CD14-positive monocyte (primary cell): ENCODE measurements at regions not wholly inside any gene's neighbourhood (a gene's known extent, or its start where the extent isn't known, plus 50 kb on each side); places are given as distances from the start of the nearest gene placed in this dataset.

ENCODE experiments used
- DNase-seq, 3 donors: peaks; one replicate each; pipeline ENCODE4 v3.0.0-alpha.2; 2011 to 2022
- H2AFZ ChIP-seq: 2 replicates; pipeline ENCODE4 v1.6.0; 2012; ENCODE audit warnings: mild to moderate bottlenecking, low read depth, low read length, inconsistent platforms; ENCODE audit not compliant: insufficient read depth, poor library complexity, severe bottlenecking
- H3K27ac ChIP-seq, 2 donors: 1 replicate in 1 of 2; 2 replicates in 1 of 2; pipeline ENCODE4 v1.5.1; 2012 to 2013; ENCODE audit warnings: low read length in 2 of 2, control low read depth in 1 of 2, inconsistent platforms in 1 of 2, low read depth in 1 of 2, mild to moderate bottlenecking in 1 of 2
- H3K27me3 ChIP-seq, 2 donors: one replicate each; pipeline versions ENCODE4 v1.6.0 to v1.6.1; 2011 to 2013; ENCODE audit warnings: low read length in 2 of 2; ENCODE audit not compliant: control insufficient read depth in 2 of 2, insufficient read depth in 2 of 2
- H3K36me3 ChIP-seq, 2 donors: replicated peaks in 1 of 2; 1 replicate in 1 of 2; 2 replicates in 1 of 2; pipeline versions ENCODE4 v1.5.1 to v1.6.1; 2012 to 2013; ENCODE audit warnings: low read length in 2 of 2, control low read depth in 1 of 2, inconsistent platforms in 1 of 2, mild to moderate bottlenecking in 1 of 2; ENCODE audit not compliant: insufficient read depth in 2 of 2, control insufficient read depth in 1 of 2
- H3K4me1 ChIP-seq, 2 donors: 1 replicate in 1 of 2; 2 replicates in 1 of 2; pipeline versions ENCODE4 v1.5.1 to v1.6.1; 2012 to 2013; ENCODE audit warnings: low read length in 2 of 2, control low read depth in 1 of 2, inconsistent platforms in 1 of 2, mild to moderate bottlenecking in 1 of 2, moderate library complexity in 1 of 2; ENCODE audit not compliant: insufficient read depth in 2 of 2, control insufficient read depth in 1 of 2
- H3K4me2 ChIP-seq: replicated peaks from 2 replicates; pipeline ENCODE3; 2012; ENCODE audit warnings: low read length, moderate library complexity, mild to moderate bottlenecking; ENCODE audit not compliant: poor library complexity, severe bottlenecking; ENCODE audit errors: extremely low read depth
- H3K4me3 ChIP-seq, 3 experiments: fragments of 200-600 bp in 1 of 3; sonication (generic) in 1 of 3; replicated peaks in 1 of 3; 1 replicate in 2 of 3; 2 replicates in 1 of 3; pipeline ENCODE4 v1.5.1; 2011 to 2013; ENCODE audit warnings: low read length in 3 of 3, mild to moderate bottlenecking in 3 of 3, control low read depth in 2 of 3, low read depth in 2 of 3, inconsistent platforms in 1 of 3, moderate library complexity in 1 of 3
- H3K79me2 ChIP-seq: 2 replicates; pipeline ENCODE4 v1.6.0; 2012; ENCODE audit warnings: mild to moderate bottlenecking, control low read depth, inconsistent platforms, low read length, moderate library complexity; ENCODE audit not compliant: insufficient read depth
- H3K9ac ChIP-seq: 2 replicates; pipeline ENCODE4 v1.6.0; 2017; ENCODE audit warnings: low read length, mild to moderate bottlenecking; ENCODE audit not compliant: insufficient read depth, poor library complexity, severe bottlenecking
- H3K9me3 ChIP-seq, 2 donors: replicated peaks in 1 of 2; 1 replicate in 1 of 2; 2 replicates in 1 of 2; pipeline versions ENCODE4 v1.5.1 to v1.6.1; 2012 to 2013; ENCODE audit warnings: low read length in 2 of 2, control low read depth in 1 of 2; ENCODE audit not compliant: control insufficient read depth in 1 of 2, insufficient read depth in 1 of 2
- H4K20me1 ChIP-seq: 2 replicates; pipeline ENCODE4 v1.6.0; 2012; ENCODE audit warnings: mild to moderate bottlenecking, low read length, control low read depth, moderate library complexity; ENCODE audit not compliant: insufficient read depth
- H3K27ac Mint-ChIP-seq, 7 donors: one replicate each; pipeline ENCODE4 v1.8.0; 2020; ENCODE audit warnings: mild to moderate bottlenecking in 7 of 7, mixed read lengths in 7 of 7, moderate library complexity in 6 of 7, inconsistent platforms in 2 of 7
- H3K27me3 Mint-ChIP-seq, 3 donors: one replicate each; pipeline ENCODE4 v1.8.0; 2021 to 2022; ENCODE audit warnings: low read depth in 3 of 3, mild to moderate bottlenecking in 3 of 3, mixed read lengths in 3 of 3, moderate library complexity in 3 of 3, inconsistent platforms in 1 of 3
- H3K36me3 Mint-ChIP-seq, 2 donors: one replicate each; pipeline ENCODE4 v1.8.0; 2020; ENCODE audit warnings: mixed read lengths in 2 of 2, inconsistent platforms in 1 of 2, mild to moderate bottlenecking in 1 of 2
- H3K4me1 Mint-ChIP-seq: one replicate; pipeline ENCODE4 v1.8.0; 2020; ENCODE audit warnings: mild to moderate bottlenecking, mixed read lengths
- H3K4me3 Mint-ChIP-seq, 2 donors: one replicate each; pipeline ENCODE4 v1.8.0; 2020; ENCODE audit warnings: mild to moderate bottlenecking in 2 of 2, mixed read lengths in 2 of 2, moderate library complexity in 1 of 2
- H3K9me3 Mint-ChIP-seq, 7 donors: one replicate each; pipeline ENCODE4 v1.8.0; 2020 to 2022; ENCODE audit warnings: mixed read lengths in 7 of 7, mild to moderate bottlenecking in 6 of 7, moderate library complexity in 6 of 7, inconsistent platforms in 2 of 7
- WGBS: methylation state at CpG from one replicate; pipeline ENCODE4 v1.1.5; 2013; ENCODE audit warnings: missing lambda C conversion rate; ENCODE audit not compliant: insufficient coverage; 5-methylcytosine and 5-hydroxymethylcytosine counted together
- intact Hi-C, 2 donors: fragments of 100-400 bp; cut with micrococcal nuclease; formaldehyde crosslinking; loops; one replicate each; pipeline versions ENCODE4 v1.15.0 to v1.15.1; 2023
- TF ChIP-seq, protein P1 (sequence below): fragments of 200-600 bp; IDR thresholded peaks from one replicate; pipeline ENCODE4 v1.8.0; 2022; ENCODE audit warnings: antibody characterized with exemption, mild to moderate bottlenecking

DNA sequence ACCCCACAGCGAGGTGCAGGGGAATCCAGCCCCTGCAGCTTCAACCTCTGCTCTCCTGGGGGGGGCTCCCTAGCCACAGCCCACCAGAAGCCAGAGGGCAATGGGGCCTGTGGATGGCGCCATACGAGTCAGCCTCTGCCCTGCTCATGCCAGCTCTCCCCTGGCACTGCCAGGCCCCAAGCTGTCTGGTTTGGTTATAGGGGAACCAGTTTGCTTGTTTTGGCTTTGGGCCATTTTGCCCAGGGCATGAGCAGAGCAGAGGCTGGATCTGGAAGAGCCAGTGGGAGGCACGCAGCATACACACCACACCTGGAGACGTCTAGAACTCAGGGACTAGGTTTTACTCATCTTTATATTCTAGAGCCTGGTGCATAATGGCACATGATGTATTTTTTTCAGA lies 66.7 kb upstream of the SLC22A16 start:
- H3K4me3 ChIP-seq = no peak overlapping the region
- WGBS = no CpG with 5 or more reads among the region's 5 CpGs
- intact Hi-C loops = no loop called here
- H3K9me3 Mint-ChIP-seq = peaks cover 2 to 9% (median 4%) of the 10 kb centered on the region in 7 donors
- H3K4me3 Mint-ChIP-seq = no peak overlapping the region
- H4K20me1 ChIP-seq = no peaks in the 10 kb centered on the region
- H3K27ac ChIP-seq = no peak overlapping the region
- H3K4me1 ChIP-seq = no peaks in the 10 kb centered on the region
- no peak overlapping the region for H3K27ac Mint-ChIP-seq
- no peaks in the 10 kb centered on the region for H3K36me3 ChIP-seq
- no peaks in the 10 kb centered on the region for H3K79me2 ChIP-seq
- peaks cover 0 to 5% (median 0%) of the 10 kb centered on the region in 3 donors for H3K27me3 Mint-ChIP-seq
- DNase-seq = no peak
- no peak overlapping the region for H3K4me2 ChIP-seq
- TF ChIP-seq, protein P1, sequence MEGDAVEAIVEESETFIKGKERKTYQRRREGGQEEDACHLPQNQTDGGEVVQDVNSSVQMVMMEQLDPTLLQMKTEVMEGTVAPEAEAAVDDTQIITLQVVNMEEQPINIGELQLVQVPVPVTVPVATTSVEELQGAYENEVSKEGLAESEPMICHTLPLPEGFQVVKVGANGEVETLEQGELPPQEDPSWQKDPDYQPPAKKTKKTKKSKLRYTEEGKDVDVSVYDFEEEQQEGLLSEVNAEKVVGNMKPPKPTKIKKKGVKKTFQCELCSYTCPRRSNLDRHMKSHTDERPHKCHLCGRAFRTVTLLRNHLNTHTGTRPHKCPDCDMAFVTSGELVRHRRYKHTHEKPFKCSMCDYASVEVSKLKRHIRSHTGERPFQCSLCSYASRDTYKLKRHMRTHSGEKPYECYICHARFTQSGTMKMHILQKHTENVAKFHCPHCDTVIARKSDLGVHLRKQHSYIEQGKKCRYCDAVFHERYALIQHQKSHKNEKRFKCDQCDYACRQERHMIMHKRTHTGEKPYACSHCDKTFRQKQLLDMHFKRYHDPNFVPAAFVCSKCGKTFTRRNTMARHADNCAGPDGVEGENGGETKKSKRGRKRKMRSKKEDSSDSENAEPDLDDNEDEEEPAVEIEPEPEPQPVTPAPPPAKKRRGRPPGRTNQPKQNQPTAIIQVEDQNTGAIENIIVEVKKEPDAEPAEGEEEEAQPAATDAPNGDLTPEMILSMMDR = no peak
- H3K9ac ChIP-seq = no peak overlapping the region
- peaks cover 7% of the 10 kb centered on the region for H3K4me1 Mint-ChIP-seq
- no peak overlapping the region for H2AFZ ChIP-seq
- no peaks in the 10 kb centered on the region for H3K27me3 ChIP-seq
- H3K36me3 Mint-ChIP-seq = no peaks in the 10 kb centered on the region
- H3K9me3 ChIP-seq = no peaks in the 10 kb centered on the region

DNA sequence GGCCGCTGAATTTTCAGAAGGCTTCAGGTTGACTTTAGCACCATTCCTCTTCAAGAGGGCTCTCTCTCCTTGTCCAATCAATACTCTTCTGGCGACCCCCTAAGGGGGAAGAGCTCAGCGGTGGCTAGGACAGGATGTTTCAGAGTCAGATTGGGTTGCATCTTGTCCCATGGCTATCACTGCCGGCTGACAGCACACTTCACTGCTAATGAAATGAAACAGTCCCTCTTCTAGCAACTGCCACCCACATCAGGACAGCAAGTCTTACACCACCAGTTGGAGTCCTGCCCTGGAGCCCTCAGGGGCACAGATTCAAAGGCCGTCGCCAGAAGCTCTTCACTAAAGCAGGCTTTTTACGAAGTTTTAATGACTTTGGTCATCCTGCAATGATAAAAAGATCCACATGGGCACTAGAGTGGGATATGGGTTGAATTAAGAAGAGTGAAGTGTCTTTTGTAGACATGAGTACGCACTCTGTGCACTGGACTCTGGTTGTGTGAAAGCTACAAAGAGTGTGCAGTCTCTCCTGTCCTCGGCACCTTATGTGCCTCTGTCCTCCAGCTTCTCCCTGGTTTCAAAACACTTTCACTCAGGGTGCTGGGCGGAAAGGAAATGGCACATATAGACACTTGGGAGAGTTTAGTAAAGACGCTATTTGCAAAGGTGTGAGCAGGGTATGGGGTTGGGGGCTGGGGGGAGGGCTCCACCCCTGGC lies 66.1 kb upstream of the SLC22A16 start:
- Mint-ChIP-seq H3K27ac (no peak overlapping the region), H3K4me1 (peaks cover 9% of the 10 kb centered on the region), H3K9me3 (peaks cover 2 to 9% (median 4%) of the 10 kb centered on the region in 7 donors), H3K27me3 (peaks cover under 1 to 5% (median under 1%) of the 10 kb centered on the region in 3 donors), H3K4me3 (no peak overlapping the region), H3K36me3 (no peaks in the 10 kb centered on the region)
- WGBS = 95% methylated on average over 2 of the region's 11 CpGs
- Histone ChIP-seq H3K4me3 (no peak overlapping the region), H2AFZ (no peak overlapping the region), H4K20me1 (no peaks in the 10 kb centered on the region), H3K79me2 (no peaks in the 10 kb centered on the region), H3K36me3 (no peaks in the 10 kb centered on the region), H3K9me3 (no peaks in the 10 kb centered on the region), H3K27ac (no peak overlapping the region), H3K9ac (no peak overlapping the region), H3K4me1 (no peaks in the 10 kb centered on the region), H3K27me3 (no peaks in the 10 kb centered on the region), H3K4me2 (no peak overlapping the region)
- DNase-seq = no peak
- TF ChIP-seq, protein P1 = no peak
- intact Hi-C loops = no loop called here
